Stimulated activated CD4-positive, alpha-beta T cell treated with anti-CD3 and anti-CD28 coated beads, Interleukin-4, amount 100 ng/mL, for 1 hour (primary cell): ENCODE measurements at regions not wholly inside any gene's neighbourhood (a gene's known extent, or its start where the extent isn't known, plus 50 kb on each side); places are given as distances from the start of the nearest gene placed in this dataset.
"Not testable (repeated sequence)": the region's sequence is repeated elsewhere in the genome, so short reads cannot be mapped to it uniquely, and the experiment has no call there.

Experiments
- DNase-seq: peaks from one replicate; pipeline ENCODE4 v3.0.0-alpha.2; 2020

DNA sequence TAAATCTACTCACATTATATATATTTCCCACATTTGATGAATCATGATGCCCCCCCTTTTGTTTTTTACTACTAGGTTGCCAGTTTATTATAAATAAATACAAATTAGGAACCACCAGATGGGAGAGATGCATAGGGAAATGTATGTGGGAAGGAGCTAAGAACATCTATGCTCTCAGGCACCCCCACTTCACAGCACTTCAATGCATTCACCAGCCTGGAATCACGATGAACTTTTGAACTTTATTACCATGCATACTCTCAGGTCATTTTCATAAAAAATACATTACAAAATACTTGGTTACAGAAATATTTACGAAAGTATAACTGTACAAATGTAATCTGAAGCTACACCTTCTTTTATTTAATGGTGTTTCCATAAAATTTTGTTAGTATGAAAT is 988.0 kb upstream of the EPHA6 start:
- DNase-seq = no peak

DNA sequence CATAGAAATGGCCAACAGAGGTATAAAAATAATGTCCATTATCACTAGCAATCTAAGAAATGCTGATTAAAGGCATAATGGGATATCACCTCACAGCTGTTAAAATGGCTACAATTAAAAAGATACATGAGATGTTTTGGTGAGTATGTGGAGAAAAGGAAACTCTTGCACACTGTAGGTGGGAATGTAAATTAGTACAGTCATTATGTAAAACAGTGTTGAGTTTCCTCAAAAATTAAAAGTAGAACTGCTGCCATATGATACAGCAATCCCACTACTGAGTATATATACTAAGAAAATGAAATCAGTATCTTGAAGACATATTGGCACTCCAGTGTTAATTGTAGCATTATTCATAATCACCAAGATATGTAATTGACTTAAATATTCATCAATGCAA is 982.2 kb upstream of the EPHA6 start:
- DNase-seq = no peak

DNA sequence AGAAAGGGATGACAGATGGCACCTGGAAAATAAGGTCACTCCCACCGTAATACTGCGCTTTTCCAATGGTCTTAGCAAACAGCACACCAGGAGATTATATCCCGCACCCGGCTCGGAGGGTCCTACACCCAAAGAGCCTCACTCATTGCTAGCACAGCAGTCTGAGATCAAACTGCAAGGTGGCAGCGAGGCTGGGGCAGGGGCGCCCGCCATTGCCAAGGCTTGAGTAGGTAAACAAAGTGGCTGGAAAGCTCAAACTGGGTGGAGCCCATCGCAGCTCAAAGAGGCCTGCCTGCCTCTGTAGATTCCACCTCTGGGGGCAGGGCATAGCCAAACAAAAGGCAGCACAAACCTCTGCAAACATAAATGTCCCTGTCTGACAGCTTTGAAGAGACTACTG is 953.8 kb upstream of the EPHA6 start:
- not testable (repeated sequence) for DNase-seq

DNA sequence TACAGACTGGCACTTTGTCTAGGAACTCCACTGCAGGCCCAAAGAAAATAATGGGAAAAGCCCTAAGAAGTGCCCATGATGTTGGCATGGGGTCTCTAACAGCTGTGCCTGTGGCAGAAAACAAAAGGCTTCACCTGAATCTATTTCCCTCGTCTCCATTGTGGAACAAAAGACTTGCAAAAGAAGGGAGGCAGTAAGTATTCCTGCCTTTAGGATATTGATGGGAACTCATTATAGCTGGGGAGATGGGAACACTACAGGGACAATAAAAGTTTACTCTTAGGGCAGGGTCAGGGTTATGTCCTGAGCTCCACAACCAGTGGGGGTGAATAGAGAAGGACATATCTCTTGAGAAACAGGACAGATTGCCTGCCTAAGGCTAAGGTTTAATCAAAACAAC is 930.6 kb upstream of the EPHA6 start:
- DNase-seq = no peak

DNA sequence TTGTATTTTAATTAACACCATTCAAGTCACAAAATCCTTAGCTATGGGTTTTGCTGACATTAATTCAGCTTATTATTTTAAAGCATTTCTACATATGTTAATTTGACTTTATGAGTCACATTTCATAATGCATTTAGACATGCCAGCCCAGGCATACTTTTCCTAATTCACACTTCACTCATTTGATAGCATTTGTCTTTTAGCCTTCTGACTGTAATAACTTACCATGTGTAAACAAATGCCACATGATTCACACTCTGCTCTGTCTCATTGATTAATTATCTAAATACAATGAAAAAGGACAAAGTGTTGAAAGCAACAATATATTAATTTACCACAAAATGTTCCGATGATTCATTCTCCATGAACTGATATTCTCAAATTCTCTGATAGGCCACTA is 927.8 kb upstream of the EPHA6 start:
- no peak for DNase-seq

DNA sequence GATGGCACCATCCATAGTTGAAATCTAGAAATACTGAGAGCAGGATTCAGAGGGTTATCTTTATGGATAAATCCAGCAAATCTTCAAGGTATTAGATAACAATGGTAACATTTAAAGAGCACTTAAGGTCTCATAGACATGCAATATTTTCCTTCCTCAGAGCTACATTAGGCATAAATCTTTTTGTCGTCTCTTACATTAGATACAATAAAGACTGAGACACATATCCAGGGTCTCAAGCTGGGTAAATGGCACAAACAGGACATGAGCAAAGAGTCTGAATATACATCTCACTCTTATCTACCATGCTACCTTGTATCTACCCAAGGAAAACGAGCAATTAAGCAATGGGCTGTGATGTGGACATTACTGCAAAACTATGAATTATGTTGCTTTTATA is 927.3 kb upstream of the EPHA6 start:
- no peak for DNase-seq

DNA sequence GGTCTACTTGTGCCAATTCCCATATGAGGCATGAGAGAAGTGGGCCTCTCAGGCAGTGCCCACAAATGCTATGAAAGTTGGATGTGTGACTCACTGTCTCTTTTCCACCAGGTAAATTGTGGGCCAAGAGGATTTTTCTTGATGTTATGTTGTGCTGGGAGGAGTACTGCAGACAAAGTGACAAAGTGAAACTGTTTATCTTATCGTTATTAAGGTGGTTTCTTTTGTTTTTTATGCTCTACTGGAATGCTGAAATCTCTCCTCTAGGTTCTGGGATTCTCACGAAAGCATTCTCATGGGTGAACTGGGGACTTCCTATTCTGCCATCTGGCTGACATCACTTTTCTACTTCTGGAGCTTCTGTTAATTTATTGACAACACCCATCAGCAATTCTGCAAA is 919.6 kb upstream of the EPHA6 start:
- DNase-seq = no peak

DNA sequence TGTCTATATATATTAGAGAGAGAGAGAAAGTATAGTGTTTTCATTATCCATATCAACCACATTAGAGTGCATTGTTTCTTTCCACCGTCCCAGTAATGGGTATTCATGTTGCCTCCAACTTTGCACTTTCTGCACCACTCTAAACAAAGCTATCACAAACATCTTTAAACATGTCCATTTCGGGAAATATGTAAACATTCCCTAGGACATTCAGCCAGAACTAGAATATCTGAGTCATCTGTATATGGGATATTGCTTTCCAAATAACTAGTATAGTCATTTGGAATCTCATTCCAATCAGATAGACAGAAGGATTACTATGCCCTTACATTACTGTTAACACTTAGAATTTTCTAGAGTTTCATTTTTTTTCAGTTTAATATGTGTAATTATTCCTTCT is 914.9 kb upstream of the EPHA6 start:
- no peak for DNase-seq

DNA sequence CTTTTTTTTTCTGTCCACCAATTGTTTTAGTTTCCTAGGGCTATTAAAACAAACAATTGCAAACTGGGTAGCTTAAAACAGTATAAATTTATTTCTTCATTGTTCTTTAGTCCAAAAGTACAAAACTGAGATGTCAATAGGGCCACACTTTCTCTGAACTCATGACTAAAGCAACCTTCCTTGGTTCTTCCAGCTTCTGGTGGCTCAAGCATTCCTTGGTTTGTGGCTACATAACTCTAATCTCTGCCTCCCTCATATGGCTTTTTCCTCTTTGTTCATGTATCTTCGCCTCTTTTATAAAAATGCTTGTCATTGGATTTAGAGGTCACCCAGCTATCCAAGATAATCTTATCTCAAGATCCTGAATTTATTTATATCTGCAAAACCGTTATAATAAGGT is 914.5 kb upstream of the EPHA6 start:
- DNase-seq = no peak

DNA sequence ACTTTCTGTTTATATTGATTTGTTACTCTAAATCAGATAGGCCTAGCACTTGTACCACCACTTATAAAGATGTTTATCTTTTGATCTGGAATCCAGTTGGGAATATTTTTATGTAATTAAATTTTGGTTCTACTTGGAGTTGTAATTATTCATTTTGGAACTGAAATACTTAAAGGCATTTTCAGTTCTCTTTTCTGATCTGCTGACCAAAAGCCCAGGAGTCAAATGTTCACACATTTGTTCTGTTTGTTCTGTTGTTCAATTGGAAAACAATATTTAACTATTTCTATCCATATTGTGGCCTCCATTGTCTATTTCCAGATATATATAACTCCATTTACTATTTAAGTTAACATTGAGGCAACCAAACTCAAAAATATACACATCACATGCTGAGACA is 912.4 kb upstream of the EPHA6 start:
- no peak for DNase-seq

DNA sequence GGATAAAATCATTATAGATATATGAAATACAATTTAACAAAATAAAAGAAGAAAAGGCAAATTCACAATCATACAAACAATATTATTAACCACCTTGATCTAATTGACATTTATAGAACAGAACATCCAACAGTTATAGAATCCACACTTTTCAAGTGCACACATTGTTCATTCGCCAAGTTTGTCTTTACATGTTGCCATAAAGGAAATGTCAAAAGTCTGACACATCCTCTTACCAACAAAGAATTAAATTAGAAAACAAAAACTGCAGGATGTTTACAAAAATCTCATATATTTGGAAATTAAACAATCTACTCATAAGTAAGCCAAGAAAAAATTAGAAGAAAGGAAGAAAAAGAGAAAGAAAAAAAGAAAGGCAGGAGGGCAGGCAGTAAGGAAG is 909.2 kb upstream of the EPHA6 start:
- no peak for DNase-seq

DNA sequence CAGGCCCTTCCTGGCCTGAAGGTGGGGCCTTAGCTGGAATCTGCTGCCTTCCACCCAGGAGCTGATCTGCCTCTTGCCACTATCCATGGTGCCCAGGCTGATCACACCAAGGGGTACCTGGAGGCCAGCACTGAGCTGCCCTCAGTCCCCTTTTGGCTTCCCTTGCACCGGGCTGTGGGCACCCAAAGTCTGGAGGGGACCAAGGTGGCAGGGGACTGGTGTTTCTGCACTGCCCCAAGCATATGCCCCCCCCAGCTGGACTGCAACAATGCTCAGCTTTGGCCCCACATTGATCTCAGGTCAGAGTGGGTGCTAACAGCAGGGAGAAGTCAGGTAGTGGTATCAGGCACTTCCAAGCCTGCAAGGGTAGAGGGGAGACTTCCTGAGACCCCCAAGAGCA is 902.6 kb upstream of the EPHA6 start:
- no peak for DNase-seq

DNA sequence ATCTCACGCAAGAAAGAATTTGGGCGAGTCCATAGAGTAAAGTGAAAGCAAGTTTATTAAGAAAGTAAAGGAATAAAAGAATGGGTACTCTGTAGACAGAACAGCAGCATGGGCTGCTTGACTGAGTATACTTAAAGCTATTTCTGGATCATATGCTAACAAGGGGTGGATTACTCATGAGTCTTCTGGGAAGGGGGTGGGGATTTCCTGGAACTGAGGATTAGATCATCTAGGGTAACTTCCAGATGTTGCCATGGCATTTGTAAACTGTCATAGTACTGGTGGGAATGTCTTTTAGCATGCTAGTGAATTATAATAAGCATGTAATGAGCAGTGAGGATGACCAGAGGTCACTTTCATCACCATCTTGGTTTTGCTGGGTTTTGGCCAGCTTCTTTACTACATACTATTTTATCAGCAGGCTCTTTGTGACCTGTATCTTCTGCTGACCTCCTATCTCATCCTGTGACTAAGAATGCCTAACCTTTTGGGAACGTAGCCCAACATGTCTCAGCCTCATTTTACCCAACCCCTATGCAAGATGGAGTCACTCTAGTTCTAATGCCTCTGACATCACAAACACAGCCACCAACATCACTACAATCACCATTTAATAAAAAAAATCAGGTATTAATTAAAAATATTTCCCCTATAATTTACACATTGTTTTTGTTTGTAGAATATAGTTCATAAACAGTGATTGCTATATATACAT is 890.7 kb upstream of the EPHA6 start:
- no peak for DNase-seq

DNA sequence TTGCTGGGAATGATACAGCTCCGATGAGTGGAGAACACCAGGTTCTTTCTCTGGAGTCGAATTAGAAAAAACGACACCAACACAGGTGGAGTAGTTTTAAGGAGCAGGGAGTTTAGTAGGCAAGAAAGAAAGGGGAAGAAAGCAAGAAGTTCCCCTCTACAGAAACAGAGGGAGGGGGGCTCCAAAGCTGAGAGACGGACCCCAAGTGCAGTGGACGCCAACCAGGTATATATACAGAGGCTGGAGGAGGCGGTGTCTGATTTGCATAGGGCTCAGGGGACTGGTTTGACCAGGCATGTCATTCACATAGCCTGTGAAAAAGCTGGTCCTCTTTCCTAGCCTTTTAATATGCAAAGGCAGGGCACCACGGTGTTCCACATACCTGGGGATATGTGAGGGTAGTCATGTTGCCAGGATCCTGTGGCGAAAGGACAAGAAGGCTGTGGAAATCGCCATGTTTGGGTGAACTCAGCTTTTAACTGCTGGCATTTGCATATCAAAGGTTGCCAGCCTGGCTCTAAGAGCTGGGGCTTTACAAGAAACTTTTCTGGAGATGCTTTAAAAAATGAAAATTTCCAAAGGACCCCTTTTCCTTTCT is 887.4 kb upstream of the EPHA6 start:
- no peak for DNase-seq

DNA sequence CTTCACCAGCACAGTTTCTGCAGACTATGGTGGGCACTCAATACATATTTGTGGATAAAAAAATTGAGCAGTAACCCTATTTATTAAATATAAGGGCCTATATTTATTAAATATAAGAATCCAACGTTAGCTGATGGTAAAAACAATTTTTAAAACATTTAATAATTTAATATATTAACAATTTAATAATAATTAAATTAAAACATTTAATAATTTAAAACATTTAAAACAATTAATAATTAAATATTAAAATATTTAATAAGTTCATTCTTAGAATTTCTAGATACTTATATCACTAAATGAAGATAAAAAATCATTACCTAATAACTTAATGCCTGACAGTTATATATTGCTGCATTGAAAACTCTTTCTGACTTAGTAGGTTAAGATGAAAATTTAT is 880.2 kb upstream of the EPHA6 start:
- no peak for DNase-seq

DNA sequence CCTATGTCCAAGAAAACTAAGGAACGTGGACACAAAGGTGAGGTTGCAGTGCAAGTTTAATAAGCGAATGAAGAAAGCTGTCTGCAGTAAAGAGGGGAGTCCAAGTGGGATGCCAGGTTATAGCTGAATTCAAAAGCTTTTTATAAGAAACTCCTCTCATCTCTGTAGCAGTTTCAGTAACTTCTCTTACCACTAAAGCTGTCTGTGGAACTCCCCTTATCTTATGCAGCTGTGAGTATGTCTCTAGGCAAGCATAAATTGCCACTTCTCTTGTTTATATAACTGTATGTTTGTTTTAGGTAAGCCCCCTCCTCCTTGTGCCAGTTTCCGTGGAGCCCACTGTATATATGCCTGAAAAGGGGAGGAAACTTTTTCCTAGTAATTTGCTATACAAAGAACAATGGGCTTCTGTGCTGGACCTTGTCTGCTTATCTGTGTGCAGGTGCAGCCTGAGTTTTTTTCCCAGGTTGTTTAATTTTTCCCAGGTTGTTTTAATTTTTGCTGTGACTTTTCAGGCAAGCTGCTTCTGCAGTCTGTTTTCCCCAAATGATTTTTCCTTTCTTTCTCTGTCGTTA is 875.1 kb upstream of the EPHA6 start:
- no peak for DNase-seq

DNA sequence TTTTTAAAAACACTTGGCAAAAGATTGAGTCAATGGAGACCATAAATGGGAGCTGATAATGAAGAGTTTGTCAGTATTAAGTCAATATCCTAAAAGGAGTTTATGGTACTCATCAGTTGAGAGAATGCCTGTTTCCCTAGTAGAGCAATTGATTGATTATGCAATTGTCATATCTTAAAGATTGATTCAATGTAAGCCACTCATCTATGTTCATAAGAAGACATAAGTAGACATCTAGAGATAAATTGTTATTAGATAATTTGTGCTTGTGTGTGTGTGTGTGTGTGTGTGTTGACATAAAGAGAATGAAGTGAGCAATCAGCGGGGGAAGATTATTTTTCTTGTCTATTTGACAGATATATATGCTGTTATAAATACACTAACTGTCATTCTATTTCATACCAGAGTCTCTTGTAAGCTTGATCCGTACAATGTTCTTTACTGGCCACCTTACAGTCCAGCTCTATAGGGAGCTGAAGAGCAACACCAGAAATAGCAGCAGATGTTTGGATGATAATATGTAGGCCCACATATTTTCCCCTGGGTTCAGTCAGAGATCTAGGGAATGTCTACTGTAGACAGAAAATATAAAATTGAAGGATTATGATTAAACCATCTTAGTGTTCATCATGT is 848.6 kb upstream of the EPHA6 start:
- no peak for DNase-seq

DNA sequence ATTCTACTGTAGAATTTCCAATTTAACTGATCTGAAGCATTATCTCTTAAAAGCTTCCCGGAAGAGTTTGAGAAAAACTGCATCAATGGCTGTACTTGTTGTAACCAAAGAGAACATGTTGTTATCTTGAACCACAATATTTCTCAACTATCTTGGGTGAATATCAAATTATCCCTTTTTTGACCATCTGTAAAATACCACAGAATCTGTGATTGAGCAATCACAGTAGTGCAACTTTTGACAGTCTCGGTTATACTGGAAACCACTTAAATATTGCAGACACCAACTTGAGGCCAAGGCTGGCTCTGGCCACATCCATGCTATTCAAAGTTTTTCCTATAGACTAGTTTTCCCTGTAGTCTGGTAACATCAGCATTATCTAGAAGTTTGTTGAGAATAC is 842.8 kb upstream of the EPHA6 start:
- no peak for DNase-seq

DNA sequence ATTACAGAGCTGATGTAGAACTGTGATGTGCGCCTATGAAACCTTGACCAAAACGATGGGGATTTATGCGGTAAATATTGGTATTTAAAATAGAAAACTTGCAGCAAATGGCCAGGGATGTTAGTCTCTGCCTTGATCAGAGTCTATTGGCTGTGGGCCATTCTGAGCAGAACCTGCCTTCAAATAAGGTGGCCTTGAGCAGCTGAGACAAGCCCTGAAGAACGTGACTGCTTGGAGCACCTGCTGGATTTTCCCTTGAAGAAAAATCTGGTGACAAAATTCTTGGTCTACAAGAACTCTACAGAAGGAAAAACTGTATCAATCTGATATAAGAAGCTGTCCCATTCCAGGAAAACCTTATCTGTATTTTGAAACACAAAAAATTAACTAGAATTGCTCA is 820.1 kb upstream of the EPHA6 start:
- DNase-seq = no peak

DNA sequence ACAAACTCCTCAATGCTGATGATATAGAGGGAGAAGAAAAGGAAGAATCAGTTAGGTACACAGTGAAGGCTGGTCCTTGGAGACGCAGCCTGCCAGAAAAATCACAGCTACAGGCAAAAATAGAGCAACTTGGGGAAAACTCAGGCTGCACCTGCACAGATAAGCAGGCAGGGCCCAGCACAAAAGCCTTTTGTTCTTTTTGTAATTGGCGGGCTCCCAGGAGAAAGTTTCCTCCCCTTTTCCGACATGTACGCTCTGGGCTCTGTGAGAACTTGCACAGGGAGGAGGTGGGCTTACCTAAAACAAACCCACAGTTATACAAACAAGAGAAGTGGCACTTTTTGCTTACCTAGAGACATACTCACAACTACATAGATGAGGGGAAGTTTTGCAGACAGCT is 813.4 kb upstream of the EPHA6 start:
- DNase-seq = no peak

DNA sequence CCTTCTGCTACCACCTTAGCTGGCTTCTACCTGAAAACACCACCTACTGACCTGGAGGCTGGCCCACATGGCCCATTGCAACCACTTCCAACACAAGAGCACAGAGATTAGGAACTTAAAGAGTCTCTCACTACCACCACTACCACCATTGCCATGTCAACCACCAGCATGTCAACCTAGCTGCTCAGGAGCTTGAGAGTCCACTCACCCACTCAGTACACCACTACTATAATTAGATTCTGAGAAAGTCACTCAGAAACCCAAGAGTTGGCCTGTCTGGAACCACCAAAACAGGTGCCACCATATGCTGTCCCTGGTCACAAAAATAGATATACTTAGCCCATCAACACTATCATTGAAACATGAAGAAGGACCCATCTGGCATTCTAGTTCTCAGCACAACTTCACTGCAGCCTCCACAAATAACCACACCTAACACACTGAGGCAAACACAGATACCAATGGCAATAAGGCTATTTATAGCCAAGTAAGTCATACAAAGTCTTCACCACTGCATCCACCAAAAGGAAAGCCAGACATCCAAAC is 806.7 kb upstream of the EPHA6 start:
- DNase-seq = no peak

DNA sequence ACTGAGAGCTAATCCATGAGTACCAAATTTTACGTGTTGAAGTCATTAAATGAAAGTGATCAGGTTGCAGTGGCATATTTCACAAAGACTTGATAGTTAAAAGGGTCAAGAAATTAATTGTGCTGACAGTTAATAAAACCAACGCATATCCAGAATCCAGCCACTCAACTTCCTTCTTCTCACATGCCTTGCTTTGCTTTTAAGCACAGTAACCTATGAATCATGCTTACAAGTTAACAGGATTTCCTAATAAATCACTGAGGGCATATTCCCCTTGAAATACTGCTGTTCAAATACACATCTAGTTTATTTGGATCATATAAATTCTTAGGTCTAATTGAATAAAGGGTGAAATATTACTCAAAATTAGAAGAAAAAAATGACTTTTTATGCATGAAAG is 801.5 kb upstream of the EPHA6 start:
- DNase-seq = no peak

DNA sequence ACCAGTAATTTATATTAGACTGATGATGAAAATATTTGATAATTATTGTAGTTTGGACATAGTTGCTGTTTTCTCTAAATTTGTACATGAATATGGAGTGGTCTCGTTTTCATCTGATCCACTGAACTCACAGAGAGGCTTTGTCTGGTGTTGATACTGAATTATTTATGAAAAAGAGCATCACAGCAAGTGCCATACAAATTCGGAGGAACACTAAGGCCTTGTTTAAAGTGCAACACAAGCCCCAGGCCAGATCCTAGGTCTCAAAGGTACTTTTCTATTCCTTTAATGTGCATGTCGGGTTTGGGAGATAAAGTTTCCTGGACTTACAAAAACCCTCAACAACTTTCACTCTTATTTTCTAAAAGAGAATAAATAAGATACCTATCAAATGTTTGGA is 796.8 kb upstream of the EPHA6 start:
- DNase-seq = no peak

DNA sequence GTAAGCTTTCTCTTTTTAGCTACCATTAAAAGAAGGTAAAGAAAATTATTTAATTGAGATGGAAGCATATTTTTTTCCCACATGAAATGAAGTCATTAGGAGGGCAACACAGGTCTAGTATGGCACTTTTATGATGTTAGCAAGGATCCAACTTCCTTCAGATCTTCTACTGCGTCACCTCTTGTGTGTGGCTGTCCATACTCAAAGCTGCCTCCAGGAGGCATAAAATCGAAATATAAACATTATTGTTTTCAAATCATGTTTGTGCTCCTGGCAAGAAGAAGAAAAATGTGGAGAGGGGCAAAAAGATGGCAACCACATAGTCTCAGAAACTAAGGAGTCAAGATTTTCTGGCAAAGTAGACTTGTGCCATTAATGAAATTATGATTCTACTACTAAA is 791.7 kb upstream of the EPHA6 start:
- no peak for DNase-seq
